GM19372 (cell line): ENCODE measurements at regions not wholly inside any gene's neighbourhood (a gene's known extent, or its start where the extent isn't known, plus 50 kb on each side); places are given as distances from the start of the nearest gene placed in this dataset.

ENCODE experiments used
- ATAC-seq: cut with Tn5 transposase; IDR thresholded peaks from one replicate; pipeline ENCODE4 v1.9.1; 2021; ENCODE audit warnings: mild to moderate bottlenecking, low read depth, moderate library complexity; ENCODE audit not compliant: unreplicated experiment

DNA sequence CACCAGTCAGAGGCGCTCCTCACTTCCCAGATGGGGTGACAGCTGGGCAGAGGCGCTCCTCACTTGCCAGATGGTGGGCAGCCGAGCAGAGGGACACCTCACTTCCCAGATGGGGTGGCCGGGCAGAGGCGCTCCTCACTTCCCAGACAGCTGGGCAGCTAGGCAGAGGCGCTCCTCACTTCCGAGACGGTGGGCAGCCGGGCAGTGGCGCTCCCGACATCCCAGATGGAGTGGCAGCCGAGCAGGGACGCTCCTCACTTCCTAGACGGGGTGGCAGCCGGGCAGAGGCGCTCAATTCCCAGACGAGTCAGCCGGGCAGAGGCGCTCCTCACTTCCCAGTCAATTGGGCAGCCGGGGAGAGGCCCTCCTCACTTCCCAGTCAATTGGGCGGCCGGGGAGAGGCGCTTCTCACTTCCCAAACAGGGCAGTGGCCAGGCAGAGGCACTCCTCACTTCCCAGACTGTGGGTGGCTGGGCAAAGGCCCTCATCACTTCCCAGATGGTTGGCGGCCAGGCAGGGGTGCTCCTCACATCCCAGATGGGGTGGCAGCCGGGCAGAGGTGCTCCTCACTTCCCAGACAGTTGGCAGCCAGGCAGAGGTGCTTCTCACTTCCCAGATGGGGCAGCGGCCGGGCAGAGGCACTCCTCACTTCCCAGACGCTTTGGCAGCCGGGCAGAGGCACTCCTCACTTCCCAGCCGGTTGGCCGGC lies 143.8 kb upstream of the ARID2 start:
- ATAC-seq = no peak

DNA sequence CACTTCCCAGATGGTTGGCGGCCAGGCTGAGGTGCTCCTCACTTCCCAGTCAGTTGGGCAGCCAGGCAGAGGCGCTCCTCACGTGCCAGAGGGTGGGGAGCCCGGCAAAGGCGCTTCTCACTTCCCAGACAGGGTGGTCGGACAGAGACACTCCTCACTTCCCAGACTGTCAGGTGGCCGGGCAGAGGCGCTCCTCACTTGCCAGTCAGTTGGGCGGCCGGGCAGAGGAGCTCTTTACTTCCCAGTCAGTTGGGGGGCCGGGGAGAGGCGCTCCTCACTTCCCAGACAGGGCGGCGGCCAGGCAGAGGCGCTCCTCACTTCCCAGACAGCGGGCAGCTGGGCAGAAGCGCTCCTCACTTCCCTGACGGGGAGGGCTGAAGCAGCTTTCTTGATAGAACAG lies 143.0 kb upstream of the ARID2 start:
- no peak for ATAC-seq

DNA sequence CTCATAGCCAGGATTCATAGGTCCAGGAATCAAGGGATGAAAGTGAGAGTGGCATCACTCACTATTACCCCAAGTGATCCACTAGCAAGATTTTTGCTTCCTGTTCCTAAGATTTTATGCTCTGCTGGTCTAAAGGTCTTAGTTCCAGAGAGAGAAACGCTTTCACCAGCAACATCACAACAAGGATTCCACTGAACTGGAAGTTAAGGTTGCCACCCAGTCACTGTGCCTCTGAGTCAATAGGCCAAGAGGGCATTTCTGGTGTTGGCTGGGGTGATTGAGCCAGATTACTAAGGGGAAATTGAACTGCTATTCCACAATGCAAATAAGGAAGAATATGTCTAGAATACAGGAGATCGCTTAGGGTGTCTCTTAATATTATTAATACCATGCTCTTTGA lies 142.5 kb upstream of the ARID2 start:
- ATAC-seq = no peak

DNA sequence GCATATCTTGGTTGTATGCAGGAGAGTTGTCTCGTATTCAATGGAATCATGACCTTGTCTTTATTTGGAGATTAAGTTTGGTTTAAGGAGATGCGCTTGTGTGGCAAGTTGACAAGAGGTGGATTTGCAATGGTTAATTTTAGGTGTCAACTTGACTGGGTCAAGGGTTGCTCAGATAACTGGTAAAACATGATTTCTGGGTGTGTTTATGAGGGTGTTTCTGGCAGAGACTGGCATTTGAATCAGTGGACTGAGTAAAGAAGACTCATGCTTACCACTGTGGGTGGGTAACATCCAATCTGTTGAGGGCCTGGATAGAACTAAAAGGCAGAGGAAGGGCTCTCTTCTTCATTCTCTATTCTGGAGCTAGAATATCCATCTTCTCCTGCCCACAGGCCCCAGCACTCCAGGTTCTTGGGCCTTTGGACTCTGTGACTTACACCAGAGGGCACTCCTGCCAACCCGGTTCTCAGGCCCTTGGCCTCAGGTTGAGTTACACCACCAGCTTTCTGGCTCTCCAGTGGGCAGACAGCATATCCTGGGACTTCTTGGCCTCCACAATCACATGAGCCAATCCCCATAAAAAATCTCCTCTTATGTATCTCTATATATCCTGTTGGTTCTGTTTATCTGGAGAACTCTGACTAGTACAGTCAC lies 141.5 kb upstream of the ARID2 start:
- ATAC-seq = no peak

DNA sequence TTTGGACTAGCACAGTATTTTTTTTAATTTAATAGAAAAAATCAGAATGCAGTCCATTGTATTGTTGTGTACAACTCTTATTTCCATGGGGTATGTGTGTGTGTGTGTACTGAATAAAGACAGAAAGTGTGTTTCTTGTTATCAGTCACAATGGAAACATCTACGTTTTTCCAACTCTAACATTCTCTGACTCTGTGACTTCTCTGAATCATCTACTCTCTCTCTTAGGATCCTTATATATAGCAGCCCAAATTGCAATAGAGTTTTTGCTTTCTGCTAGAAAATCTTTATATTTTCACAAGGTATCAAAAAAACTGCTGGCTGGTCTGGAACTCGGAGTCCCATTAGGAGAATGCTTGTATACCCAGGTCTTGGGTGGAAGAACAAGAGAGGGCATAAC lies 138.9 kb upstream of the ARID2 start:
- no peak for ATAC-seq

DNA sequence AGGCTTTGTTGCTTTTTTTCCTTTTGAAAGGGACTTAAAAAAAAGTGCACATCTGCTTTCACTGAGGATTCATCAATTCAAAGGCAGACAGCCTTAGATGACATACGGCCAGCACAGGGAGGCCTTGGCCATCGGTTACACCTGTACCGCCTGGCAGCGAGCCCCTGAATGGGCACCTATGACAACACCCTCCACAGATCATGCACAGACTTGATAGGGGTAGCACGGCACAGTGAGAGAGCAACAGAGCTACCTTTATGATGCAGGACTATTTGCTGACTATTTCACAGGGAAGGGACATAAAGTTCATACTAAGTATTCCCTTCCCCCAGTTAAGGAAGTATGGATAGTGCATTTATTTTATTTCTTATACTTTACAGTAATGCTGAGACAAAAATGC lies 137.9 kb upstream of the ARID2 start:
- ATAC-seq = no peak

DNA sequence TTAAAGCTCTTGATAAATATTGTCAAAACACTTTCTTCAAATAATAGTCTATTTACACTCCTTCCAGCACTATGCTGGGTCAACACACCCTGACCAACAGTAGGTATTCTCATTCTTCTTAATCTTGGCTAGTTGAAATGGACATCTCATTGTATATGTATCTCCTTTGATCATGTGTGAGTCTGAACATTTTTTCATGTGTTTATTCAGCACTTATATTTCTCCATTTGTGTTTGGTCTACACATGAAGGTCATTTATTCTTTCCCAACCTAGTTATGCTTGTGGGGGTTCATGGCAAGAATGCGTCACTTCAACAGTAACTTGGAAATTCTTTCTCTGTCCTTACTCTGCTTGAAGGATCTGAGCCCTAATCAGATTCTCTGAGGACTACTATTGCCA lies 133.1 kb upstream of the ARID2 start:
- ATAC-seq = no peak

DNA sequence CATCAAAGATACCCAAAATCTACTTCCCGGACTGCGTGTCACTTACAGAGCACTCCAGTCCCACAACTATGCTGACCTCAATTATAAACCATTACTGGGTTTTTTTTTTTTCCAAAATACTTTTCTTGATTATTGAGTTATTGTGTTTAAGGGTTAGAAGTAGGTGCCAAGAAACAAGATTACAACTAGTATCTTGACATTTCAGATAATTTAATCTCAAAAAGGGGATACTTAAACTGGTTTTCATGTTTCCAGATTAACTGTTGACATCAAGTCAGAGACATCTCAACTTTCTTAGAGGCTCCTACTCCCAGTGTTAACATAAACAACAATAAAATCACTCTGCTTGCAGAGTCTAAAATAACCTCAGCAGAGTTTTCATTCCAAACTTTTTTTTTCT lies 131.2 kb upstream of the ARID2 start:
- ATAC-seq = no peak

DNA sequence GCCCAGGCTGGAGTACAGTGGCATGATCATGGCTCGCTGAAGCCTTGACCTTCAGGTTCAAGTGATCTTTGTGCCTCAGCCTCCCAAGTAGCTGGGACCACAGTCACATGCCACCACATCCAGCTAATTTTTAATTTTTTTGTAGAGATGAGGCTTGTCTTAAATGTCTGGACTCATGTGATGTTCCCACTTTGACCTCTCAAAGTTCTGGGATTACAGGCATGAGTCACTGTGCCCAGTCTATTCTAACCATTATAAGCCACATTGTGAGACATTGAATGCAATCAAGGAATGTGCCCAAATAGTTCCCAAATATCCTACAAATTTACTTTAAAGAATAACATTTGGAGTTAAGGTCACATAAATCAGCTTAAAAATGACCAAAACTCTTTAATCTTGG lies 130.7 kb upstream of the ARID2 start:
- ATAC-seq = no peak

DNA sequence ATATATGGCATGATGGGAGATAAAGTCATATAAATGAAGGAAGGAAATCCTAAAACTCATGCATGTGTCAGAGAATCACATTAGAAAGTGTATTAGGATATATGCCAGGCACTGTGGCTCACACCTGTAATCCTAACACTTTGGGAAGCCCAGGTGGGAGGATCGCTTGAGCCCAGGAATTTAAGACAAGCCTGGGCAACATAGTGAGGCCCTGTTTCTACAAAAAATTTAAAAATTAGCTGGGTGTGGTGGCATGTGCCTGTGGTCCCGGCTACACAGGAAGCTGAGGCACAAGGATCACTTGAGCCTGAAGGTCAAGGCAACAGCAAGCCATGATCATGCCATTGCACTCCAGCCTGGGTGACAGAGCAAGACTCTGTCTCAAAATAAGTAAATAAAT lies 130.3 kb upstream of the ARID2 start:
- no peak for ATAC-seq

DNA sequence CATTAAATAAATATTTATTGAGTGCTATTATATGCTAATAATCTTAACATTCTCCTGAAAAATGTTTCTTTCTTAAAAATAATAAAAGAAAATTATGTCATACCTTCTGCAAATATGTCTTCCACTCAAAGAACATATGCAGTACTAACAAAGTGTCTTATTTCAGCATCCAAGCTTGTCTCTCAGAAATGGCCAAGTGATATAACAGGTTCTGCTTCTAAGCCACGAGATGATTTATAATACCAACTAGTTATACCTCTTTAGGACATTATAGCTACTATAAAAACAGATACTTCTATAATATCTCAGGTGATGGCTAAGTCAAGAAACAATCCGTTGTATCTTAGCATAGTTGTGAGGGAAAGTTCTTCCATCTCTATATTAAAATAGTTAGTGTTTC lies 128.1 kb upstream of the ARID2 start:
- no peak for ATAC-seq

DNA sequence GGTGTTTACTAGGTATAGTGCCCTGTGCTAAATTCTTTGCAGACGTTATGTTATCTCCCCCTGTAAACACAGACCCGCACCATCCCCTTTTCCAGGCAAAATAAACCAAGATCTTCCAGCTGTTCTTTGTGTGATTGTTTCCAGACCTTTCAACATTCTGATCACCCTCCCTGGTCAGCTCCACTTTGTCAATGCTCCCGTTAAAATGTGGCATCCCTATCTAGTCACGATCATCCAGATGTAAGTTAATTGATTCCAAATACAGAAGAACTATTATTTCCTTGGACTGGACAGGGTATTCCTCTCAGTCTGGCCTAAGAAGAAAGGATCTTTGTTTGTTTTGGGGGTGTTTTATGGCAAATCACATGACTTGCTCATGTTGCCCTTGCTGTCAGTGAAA lies 127.6 kb upstream of the ARID2 start:
- no peak for ATAC-seq

DNA sequence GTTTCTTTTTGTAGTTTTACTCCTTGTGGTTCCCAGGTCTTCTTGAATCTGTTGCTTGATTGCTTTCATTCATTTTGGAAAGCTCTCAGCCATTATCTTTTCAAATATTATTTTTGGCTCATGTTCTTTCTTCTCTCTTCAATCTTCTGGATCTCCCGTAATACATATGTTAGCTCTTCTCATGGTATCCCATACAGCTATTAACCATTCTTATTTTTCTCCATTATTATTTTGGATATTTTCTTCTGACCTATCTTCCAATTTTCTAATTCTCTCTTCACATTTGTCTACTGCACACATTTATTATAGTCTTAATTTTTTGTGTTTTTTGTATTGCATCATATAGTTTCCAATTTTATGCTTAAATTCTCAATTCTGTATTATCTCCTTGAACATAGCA lies 123.9 kb upstream of the ARID2 start:
- ATAC-seq = no peak

DNA sequence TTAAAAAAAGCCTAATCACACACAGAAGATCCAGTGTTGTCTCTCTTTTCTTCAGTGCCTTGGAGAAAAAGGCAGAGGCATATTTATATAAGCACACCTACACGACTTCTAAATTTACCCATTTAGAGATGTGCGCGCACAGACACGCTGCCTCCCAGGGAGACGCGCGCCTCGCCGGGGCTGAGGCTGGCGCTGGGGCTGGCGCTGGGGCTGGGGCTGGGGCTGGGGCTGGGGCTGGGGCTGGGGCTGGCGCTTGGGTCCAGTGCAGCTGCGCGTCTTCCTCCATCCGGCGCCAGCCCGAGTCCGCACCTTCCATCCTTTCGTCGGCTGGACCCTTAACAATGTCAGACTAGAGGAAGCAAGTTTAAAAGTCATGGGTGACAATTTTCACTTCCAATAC lies 118.4 kb upstream of the ARID2 start:
- no peak for ATAC-seq

DNA sequence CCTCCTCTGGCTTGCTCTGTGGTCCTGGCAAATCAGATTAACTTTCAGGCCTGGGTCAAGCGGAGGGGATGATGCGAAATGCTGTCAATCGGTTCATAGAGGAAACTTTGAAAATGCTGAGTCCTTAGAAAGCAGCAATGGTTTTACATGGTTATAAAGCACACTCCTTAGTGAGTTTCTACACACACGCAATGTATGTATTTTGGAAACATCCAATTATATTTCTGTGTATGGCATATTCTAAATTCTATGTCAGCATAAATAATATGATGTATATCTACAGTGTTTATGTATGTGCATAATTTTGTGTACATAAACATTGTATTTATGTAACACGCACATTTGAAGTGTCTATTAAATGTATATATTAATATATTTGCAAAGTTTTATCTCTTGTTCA lies 118.0 kb upstream of the ARID2 start:
- no peak for ATAC-seq

DNA sequence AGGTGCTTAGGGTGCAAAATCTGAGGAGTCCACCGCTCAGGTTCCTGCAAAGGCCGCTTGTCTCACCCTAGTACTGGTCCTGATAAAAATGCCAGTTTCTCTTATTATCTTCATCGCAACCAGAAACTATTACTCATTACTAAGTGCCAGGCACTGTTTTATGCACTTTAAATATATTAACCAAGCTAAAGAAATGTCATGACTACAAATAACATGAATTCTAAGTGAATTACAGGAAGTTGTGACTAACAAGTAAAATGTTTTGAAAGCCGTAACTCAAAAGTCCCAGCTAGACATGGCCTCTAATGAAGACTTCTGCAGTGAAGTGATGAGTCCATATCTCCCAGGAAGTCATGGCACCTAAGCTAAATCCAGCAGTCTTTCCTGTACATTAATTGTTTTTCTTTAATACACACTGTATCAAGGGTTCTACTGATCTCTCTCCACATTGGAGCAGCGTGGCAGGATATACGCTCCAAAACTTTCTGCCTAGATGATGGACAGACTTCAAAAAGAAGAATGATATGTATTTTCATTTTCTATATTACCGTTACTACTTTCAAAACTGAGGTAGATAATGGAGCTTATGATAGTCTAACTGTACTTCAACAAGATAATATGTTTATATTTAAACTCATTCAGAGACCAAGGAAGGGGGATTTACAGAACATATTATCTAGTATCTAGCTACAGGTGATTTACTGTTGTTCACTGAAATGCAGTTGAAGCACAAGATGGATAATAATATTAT lies 117.3 kb upstream of the ARID2 start:
- no peak for ATAC-seq

DNA sequence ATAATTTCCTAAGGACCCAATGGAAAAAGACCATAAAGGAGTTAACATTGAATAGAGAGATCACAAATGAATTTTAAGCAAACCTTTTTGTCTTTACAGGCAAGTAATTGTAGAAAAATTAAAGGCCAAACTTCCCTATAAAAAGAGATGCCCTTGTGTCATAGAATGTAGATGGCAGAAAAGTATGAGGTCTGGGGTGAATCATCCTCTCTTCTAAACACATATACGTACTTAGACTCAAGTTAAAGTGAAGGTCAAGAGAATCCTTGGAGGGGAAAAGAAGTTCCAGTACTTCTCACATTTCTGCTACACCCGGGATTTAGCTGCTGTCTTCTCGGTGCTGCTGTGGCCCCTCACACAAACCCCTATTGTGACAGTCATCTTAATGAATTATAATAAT lies 116.2 kb upstream of the ARID2 start:
- ATAC-seq = no peak

DNA sequence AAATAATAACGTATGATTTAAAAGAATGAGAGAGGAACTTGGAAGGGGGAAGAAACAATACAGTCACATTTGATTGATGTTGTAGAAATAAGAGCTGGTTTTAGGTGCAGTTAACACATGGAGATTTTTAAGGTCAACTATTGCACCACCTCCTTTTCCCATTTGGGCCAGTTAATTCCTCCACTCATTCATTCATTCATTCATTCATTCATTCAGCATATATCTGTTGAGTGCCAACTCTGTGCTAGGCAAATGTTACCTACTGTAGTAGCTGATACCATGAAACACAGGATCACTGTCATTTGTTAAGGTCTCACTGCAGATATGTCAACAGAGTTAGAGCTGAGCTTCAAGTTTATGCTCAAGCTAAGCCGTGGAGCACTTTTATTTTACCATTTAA lies 115.7 kb upstream of the ARID2 start:
- no peak for ATAC-seq

DNA sequence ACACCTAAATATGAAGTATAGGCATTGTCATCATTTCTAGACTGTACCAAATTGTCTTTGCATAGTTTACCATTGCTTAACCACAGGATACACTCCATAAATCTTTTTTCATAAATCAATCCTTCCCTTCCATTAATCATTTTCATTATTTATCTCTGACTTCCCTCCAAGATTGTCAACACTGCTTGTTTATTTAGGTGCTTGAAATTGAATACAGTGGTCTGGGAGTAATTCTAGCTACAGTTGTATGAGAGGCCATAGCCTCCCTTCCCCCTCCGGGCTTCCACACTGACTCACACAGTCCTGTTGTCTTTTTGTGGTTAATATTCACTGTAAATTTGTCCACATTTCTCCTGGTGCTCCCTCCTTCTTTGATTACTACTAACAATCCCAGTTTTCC lies 114.2 kb upstream of the ARID2 start:
- ATAC-seq = no peak

DNA sequence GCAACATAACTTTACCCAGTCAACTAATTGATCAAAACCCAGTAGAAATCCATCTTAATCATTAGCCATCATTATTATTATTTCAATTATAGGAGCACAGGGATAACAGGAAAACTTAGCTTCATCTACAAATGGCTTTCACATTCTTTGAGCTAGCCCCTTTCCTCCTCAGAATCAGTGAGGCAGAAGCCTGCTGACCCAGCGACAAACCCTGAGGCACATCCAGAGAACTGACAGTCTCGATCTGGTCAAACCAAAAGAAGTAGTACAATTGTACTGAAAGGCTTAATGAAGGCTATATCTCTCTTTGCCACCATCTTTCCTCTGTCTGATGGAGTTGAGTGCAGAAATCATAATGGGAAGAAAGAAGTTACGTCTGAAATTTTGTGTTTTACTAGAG lies 109.8 kb upstream of the ARID2 start:
- no peak for ATAC-seq

DNA sequence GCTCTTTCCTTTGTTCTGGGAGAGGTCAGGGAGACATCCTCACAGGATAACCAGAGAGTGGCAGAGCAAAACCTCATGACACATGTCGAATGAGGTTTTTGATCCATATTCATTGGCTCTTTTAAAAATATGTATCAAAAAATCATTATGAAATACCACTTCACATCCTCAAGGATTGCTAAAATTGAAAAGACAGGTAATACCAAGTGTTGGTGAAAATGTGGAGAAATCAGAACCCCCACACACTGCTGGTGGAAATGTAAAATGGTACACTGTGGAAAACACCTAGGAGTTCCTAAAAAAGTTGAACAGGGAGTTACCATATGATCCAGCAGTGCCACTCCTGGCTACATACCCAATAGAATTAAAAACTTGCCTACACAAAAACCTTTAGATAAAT lies 107.8 kb upstream of the ARID2 start:
- no peak for ATAC-seq
